ENCODE measurements at regions not wholly inside any gene's neighbourhood (a gene's known extent, or its start where the extent isn't known, plus 50 kb on each side); places are given as distances from the start of the nearest gene placed in this dataset.

GRCh38 chr12:94872007-94872653, 131.4 kb downstream of the NDUFA12 start:
- Histone ChIP-seq H3K36me3 (ENCODE audit: control insufficient read depth in 4 of 4, insufficient read depth in 4 of 4, low read length in 3 of 4) (no peaks in the 10 kb centered on the region), H3K4me1 (ENCODE audit: control extremely low read depth in 1 of 4, control insufficient read depth in 4 of 4, insufficient read depth in 4 of 4, low read length in 3 of 4) (peaks cover 0 to 18% (median 13%) of the 10 kb centered on the region in 4 experiments), H3K4me3 (ENCODE audit: control insufficient read depth in 1 of 7, extremely low read depth in 1 of 7, insufficient read depth in 4 of 7, low read depth in 2 of 7, low read length in 6 of 7) (no peak overlapping the region), H3K27me3 (replicated peaks in 2 of 5; ENCODE audit: control insufficient read depth in 4 of 5, insufficient read depth in 5 of 5, low read length in 4 of 5) (peaks cover 18 to 62% (median 36%) of the 10 kb centered on the region in 5 experiments), H3K9me3 (ENCODE audit: control extremely low read depth in 1 of 5, control insufficient read depth in 4 of 5, insufficient read depth in 2 of 5, low read depth in 1 of 5, low read length in 4 of 5) (no peaks in the 10 kb centered on the region), H3K27ac (ENCODE audit: insufficient read depth in 1 of 2, low read depth in 1 of 2, low read length in 2 of 2, poor library complexity in 1 of 2, severe bottlenecking in 2 of 2) (no peak overlapping the region)
- CTCF ChIA-PET = no interaction called here
- no peak for DNase-seq
- 80% methylated on average over 6 of the region's 11 CpGs for WGBS (ENCODE audit: insufficient coverage)
- POLR2A ChIA-PET = interaction anchor here (0.6 kb wide), 1 partner anchor 16 kb away, joined by 4 read pairs; no protein-coding TSS in a partner anchor

- DNase-seq = no peak
- H3K9me3 ChIP-seq (ENCODE audit: control extremely low read depth in 1 of 5, control insufficient read depth in 4 of 5, insufficient read depth in 2 of 5, low read depth in 1 of 5, low read length in 4 of 5) = peaks cover 0 to 3% (median 0%) of the 10 kb centered on the region in 5 experiments
- H3K4me3 ChIP-seq (ENCODE audit: control insufficient read depth in 1 of 7, extremely low read depth in 1 of 7, insufficient read depth in 4 of 7, low read depth in 2 of 7, low read length in 6 of 7) = no peak overlapping the region
- ChIA-PET POLR2A (no interaction called here), CTCF (no interaction called here)
- peaks cover 20 to 51% (median 36%) of the 10 kb centered on the region in 5 experiments for H3K27me3 ChIP-seq (replicated peaks in 2 of 5; ENCODE audit: control insufficient read depth in 4 of 5, insufficient read depth in 5 of 5, low read length in 4 of 5)
- 70% methylated on average over 2 of the region's 5 CpGs for WGBS (ENCODE audit: insufficient coverage)
- no peaks in the 10 kb centered on the region for H3K36me3 ChIP-seq (ENCODE audit: control insufficient read depth in 4 of 4, insufficient read depth in 4 of 4, low read length in 3 of 4)
- peaks cover 0 to 18% (median 13%) of the 10 kb centered on the region in 4 experiments for H3K4me1 ChIP-seq (ENCODE audit: control extremely low read depth in 1 of 4, control insufficient read depth in 4 of 4, insufficient read depth in 4 of 4, low read length in 3 of 4)
- no peak overlapping the region for H3K27ac ChIP-seq (ENCODE audit: insufficient read depth in 1 of 2, low read depth in 1 of 2, low read length in 2 of 2, poor library complexity in 1 of 2, severe bottlenecking in 2 of 2)
These were observed 133.0 kb downstream of the NDUFA12 start for GRCh38 chr12:94870511-94870910.

- ChIA-PET POLR2A (interaction anchor here (0.6 kb wide), 1 partner anchor 12 kb away, joined by 3 read pairs; no protein-coding TSS in a partner anchor), CTCF (no interaction called here)
- Histone ChIP-seq H3K36me3 (ENCODE audit: control insufficient read depth in 4 of 4, insufficient read depth in 4 of 4, low read length in 3 of 4) (no peaks in the 10 kb centered on the region), H3K9me3 (ENCODE audit: control extremely low read depth in 1 of 5, control insufficient read depth in 4 of 5, insufficient read depth in 2 of 5, low read depth in 1 of 5, low read length in 4 of 5) (peaks cover 0 to 3% (median 0%) of the 10 kb centered on the region in 5 experiments), H3K4me1 (ENCODE audit: control extremely low read depth in 1 of 4, control insufficient read depth in 4 of 4, insufficient read depth in 4 of 4, low read length in 3 of 4) (peaks cover 0 to 5% (median 2%) of the 10 kb centered on the region in 4 experiments), H3K27ac (ENCODE audit: insufficient read depth in 1 of 2, low read depth in 1 of 2, low read length in 2 of 2, poor library complexity in 1 of 2, severe bottlenecking in 2 of 2) (no peak overlapping the region), H3K27me3 (replicated peaks in 2 of 5; ENCODE audit: control insufficient read depth in 4 of 5, insufficient read depth in 5 of 5, low read length in 4 of 5) (peaks cover 12 to 27% (median 22%) of the 10 kb centered on the region in 5 experiments), H3K4me3 (ENCODE audit: control insufficient read depth in 1 of 7, extremely low read depth in 1 of 7, insufficient read depth in 4 of 7, low read depth in 2 of 7, low read length in 6 of 7) (no peak overlapping the region)
- WGBS (ENCODE audit: insufficient coverage) = 100% methylated on average over 1 of the region's 2 CpGs
- no peak for DNase-seq
These were observed 135.3 kb downstream of the NDUFA12 start for GRCh38 chr12:94868161-94868560.

- Histone ChIP-seq H3K4me3 (ENCODE audit: control insufficient read depth in 1 of 7, extremely low read depth in 1 of 7, insufficient read depth in 4 of 7, low read depth in 2 of 7, low read length in 6 of 7) (no peak overlapping the region), H3K9me3 (ENCODE audit: control extremely low read depth in 1 of 5, control insufficient read depth in 4 of 5, insufficient read depth in 2 of 5, low read depth in 1 of 5, low read length in 4 of 5) (peaks cover 0 to 3% (median 0%) of the 10 kb centered on the region in 5 experiments), H3K4me1 (ENCODE audit: control extremely low read depth in 1 of 4, control insufficient read depth in 4 of 4, insufficient read depth in 4 of 4, low read length in 3 of 4) (no peaks in the 10 kb centered on the region), H3K36me3 (ENCODE audit: control insufficient read depth in 4 of 4, insufficient read depth in 4 of 4, low read length in 3 of 4) (no peaks in the 10 kb centered on the region), H3K27me3 (replicated peaks in 2 of 5; ENCODE audit: control insufficient read depth in 4 of 5, insufficient read depth in 5 of 5, low read length in 4 of 5) (peaks cover 8 to 18% (median 17%) of the 10 kb centered on the region in 5 experiments), H3K27ac (ENCODE audit: insufficient read depth in 1 of 2, low read depth in 1 of 2, low read length in 2 of 2, poor library complexity in 1 of 2, severe bottlenecking in 2 of 2) (no peak overlapping the region)
- WGBS (ENCODE audit: insufficient coverage) = 100% methylated on average over 3 of the region's 5 CpGs
- CTCF ChIA-PET = interaction anchor here (1.1 kb wide), 1 partner anchor 8 kb away, joined by 3 read pairs; no protein-coding TSS in a partner anchor
- POLR2A ChIA-PET = interaction anchor here (0.6 kb wide), 1 partner anchor 13 kb away, joined by 3 read pairs; no protein-coding TSS in a partner anchor
- no peak for DNase-seq
These were observed 136.2 kb downstream of the NDUFA12 start for GRCh38 chr12:94867066-94867855.

GRCh38 chr12:94864987-94865386, 138.5 kb downstream of the NDUFA12 start:
- WGBS (ENCODE audit: insufficient coverage) = no CpG with 5 or more reads among the region's 1 CpG
- H3K4me1 ChIP-seq (ENCODE audit: control extremely low read depth in 1 of 4, control insufficient read depth in 4 of 4, insufficient read depth in 4 of 4, low read length in 3 of 4) = no peaks in the 10 kb centered on the region
- no peak for DNase-seq
- ChIA-PET CTCF (interaction anchor here (1.2 kb wide), 1 partner anchor 9 kb away, joined by 4 read pairs; no protein-coding TSS in a partner anchor), POLR2A (no interaction called here)
- H3K36me3 ChIP-seq (ENCODE audit: control insufficient read depth in 4 of 4, insufficient read depth in 4 of 4, low read length in 3 of 4) = no peaks in the 10 kb centered on the region
- peaks cover 0 to 3% (median 0%) of the 10 kb centered on the region in 5 experiments for H3K9me3 ChIP-seq (ENCODE audit: control extremely low read depth in 1 of 5, control insufficient read depth in 4 of 5, insufficient read depth in 2 of 5, low read depth in 1 of 5, low read length in 4 of 5)
- no peak overlapping the region for H3K27ac ChIP-seq (ENCODE audit: insufficient read depth in 1 of 2, low read depth in 1 of 2, low read length in 2 of 2, poor library complexity in 1 of 2, severe bottlenecking in 2 of 2)
- H3K4me3 ChIP-seq (ENCODE audit: control insufficient read depth in 1 of 7, extremely low read depth in 1 of 7, insufficient read depth in 4 of 7, low read depth in 2 of 7, low read length in 6 of 7) = no peak overlapping the region
- H3K27me3 ChIP-seq (replicated peaks in 2 of 5; ENCODE audit: control insufficient read depth in 4 of 5, insufficient read depth in 5 of 5, low read length in 4 of 5) = peaks cover 0 to 2% (median 2%) of the 10 kb centered on the region in 5 experiments

- WGBS (ENCODE audit: insufficient coverage) = 100% methylated on average over 1 of the region's 8 CpGs
- CTCF ChIA-PET = no interaction called here
- Histone ChIP-seq H3K4me3 (ENCODE audit: control insufficient read depth in 1 of 7, extremely low read depth in 1 of 7, insufficient read depth in 4 of 7, low read depth in 2 of 7, low read length in 6 of 7) (no peak overlapping the region), H3K27me3 (replicated peaks in 2 of 5; ENCODE audit: control insufficient read depth in 4 of 5, insufficient read depth in 5 of 5, low read length in 4 of 5) (peaks cover 0 to 2% (median 2%) of the 10 kb centered on the region in 5 experiments), H3K9me3 (ENCODE audit: control extremely low read depth in 1 of 5, control insufficient read depth in 4 of 5, insufficient read depth in 2 of 5, low read depth in 1 of 5, low read length in 4 of 5) (peaks cover 0 to 3% (median 0%) of the 10 kb centered on the region in 5 experiments), H3K4me1 (ENCODE audit: control extremely low read depth in 1 of 4, control insufficient read depth in 4 of 4, insufficient read depth in 4 of 4, low read length in 3 of 4) (no peaks in the 10 kb centered on the region), H3K36me3 (ENCODE audit: control insufficient read depth in 4 of 4, insufficient read depth in 4 of 4, low read length in 3 of 4) (no peaks in the 10 kb centered on the region), H3K27ac (ENCODE audit: insufficient read depth in 1 of 2, low read depth in 1 of 2, low read length in 2 of 2, poor library complexity in 1 of 2, severe bottlenecking in 2 of 2) (no peak overlapping the region)
- DNase-seq = no peak
- POLR2A ChIA-PET = no interaction called here
These were observed 140.0 kb downstream of the NDUFA12 start for GRCh38 chr12:94863321-94864035.
